ENCODE measurements at regions not wholly inside any gene's neighbourhood (a gene's known extent, or its start where the extent isn't known, plus 50 kb on each side); places are given as distances from the start of the nearest gene placed in this dataset.
A peak's percentile ranks its signal among the peaks of the same experiment; 100 is the strongest.

- H3K27me3 ChIP-seq: no peaks in the 10 kb centered on the region
- H3K27ac ChIP-seq: peak overlapping the region in 2 of 4 donors; percentile 30 to 39
- peaks cover 0 to 5% (median 0%) of the 10 kb centered on the region in 4 donors for H3K4me1 ChIP-seq
- H3K36me3 ChIP-seq: no peaks in the 10 kb centered on the region
- H3K9me3 ChIP-seq: no peaks in the 10 kb centered on the region
- TF ChIP-seq CTCF (IDR thresholded peaks at IDR 0.05): no peak
- no peak for TF ChIP-seq POLR2A (IDR thresholded peaks at IDR 0.05)
- DNase-seq: no peak
- no peak overlapping the region for H3K4me3 ChIP-seq
These were observed 219.4 kb downstream of the MREG start for GRCh38 chr2:215793747-215794595.

- H3K4me1 ChIP-seq: peaks cover 0 to 5% (median 0%) of the 10 kb centered on the region in 4 donors
- TF ChIP-seq CTCF (IDR thresholded peaks at IDR 0.05) (no peak), POLR2A (IDR thresholded peaks at IDR 0.05) (no peak)
- DNase-seq: no peak
- H3K27me3 ChIP-seq: no peaks in the 10 kb centered on the region
- no peak overlapping the region for H3K27ac ChIP-seq
- H3K36me3 ChIP-seq: no peaks in the 10 kb centered on the region
- no peaks in the 10 kb centered on the region for H3K9me3 ChIP-seq
- no peak overlapping the region for H3K4me3 ChIP-seq
These were observed 221.8 kb downstream of the MREG start for GRCh38 chr2:215791481-215791937.

DNA sequence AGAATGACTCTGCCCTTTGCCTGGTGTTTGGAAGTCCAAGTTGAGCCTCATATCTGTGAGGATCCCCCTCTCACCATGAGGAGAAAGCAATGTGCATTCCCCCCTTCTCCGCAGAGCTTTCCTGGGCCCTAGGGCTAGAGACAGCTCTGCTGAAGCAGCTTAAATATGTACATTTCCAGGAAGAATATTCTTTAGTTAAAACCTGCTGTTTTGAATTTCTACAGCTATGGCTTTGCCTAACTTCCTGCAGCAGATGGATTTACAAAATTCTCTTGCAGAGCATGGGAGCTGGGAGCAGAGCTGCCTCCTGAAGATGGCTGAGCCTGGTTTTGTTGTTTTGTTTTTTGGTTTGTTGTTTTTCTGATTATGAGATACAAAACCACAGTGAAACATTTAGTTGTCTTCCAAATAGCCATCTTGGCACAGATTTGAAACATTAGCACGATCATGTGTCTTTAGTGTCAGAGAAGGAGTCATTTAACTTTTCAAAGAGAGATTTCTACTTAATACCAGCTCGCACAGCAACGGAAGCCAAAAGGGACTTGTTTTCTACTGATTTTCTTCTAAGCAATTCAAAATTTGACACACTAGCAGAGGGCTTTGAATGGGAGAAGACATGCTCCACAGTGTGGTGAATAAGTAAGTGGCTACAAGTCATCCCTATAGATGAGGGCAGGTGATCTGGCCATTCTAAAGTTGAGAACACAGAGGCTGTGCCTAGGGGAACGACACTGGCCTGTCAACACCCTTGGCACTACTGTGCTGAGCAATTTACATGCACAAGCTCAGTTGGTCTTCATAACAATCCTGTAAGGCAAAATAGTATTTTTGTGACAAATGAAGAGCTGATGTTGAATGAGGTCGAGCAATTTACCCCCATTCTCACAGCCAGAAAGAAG lies 222.6 kb downstream of the MREG start:
- TF ChIP-seq POLR2A (IDR thresholded peaks at IDR 0.05): no peak
- no peak for DNase-seq
- Histone ChIP-seq H3K4me1 (peaks cover 0 to 5% (median 0%) of the 10 kb centered on the region in 4 donors), H3K4me3 (no peak overlapping the region), H3K27ac (no peak overlapping the region), H3K27me3 (no peaks in the 10 kb centered on the region), H3K36me3 (no peaks in the 10 kb centered on the region), H3K9me3 (no peaks in the 10 kb centered on the region)

GRCh38 chr2:215787565-215788178 lies 225.7 kb downstream of the MREG start:
- Histone ChIP-seq H3K27me3 (no peaks in the 10 kb centered on the region), H3K36me3 (no peaks in the 10 kb centered on the region), H3K27ac (no peak overlapping the region), H3K4me1 (peaks cover 0 to 4% (median 0%) of the 10 kb centered on the region in 4 donors), H3K4me3 (no peak overlapping the region), H3K9me3 (no peaks in the 10 kb centered on the region)
- no peak for DNase-seq
- TF ChIP-seq POLR2A (IDR thresholded peaks at IDR 0.05) (no peak), CTCF (IDR thresholded peaks at IDR 0.05) (no peak)

DNA sequence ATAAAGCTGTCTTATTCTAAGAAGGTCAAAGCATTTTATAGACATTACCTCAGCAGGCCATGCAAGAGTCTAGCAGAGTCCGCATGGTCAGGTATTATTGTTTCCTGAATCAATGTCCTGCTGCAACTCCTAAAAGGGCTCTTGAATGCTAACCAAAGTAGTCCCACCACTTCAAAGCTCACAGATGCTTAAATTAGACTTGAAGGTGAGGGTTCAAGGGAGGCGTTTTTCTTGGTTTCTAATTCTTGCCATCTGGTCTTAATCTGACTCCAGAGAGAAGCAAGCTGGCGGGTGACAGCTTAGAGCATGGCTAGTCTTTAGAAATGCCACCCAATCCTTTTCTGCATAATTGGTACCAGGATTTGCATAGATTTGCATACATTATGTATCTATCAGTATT lies 226.3 kb downstream of the MREG start:
- Histone ChIP-seq H3K9me3 (no peaks in the 10 kb centered on the region), H3K27ac (no peak overlapping the region), H3K27me3 (no peaks in the 10 kb centered on the region), H3K36me3 (no peaks in the 10 kb centered on the region), H3K4me1 (peaks cover 0 to 4% (median 0%) of the 10 kb centered on the region in 4 donors), H3K4me3 (no peak overlapping the region)
- TF ChIP-seq CTCF (IDR thresholded peaks at IDR 0.05) (no peak), POLR2A (IDR thresholded peaks at IDR 0.05) (no peak)
- no peak for DNase-seq
